NT2/D1 (cell line): ENCODE measurements at regions not wholly inside any gene's neighbourhood (a gene's known extent, or its start where the extent isn't known, plus 50 kb on each side); places are given as distances from the start of the nearest gene placed in this dataset.

Experiments used
- SUZ12 ChIP-seq: IDR thresholded peaks from 2 replicates; pipeline ENCODE4 v1.6.1; 2011; ENCODE audit not compliant: insufficient read length, insufficient read depth; ENCODE audit errors: extremely low read depth
- YY1 ChIP-seq: IDR thresholded peaks from 2 replicates; pipeline ENCODE4 v1.6.1; 2011; ENCODE audit not compliant: insufficient read length, insufficient read depth

- no peak for TF ChIP-seq SUZ12
- TF ChIP-seq YY1: no peak
Measured at GRCh38 chr13:107824635-107825034, 390.7 kb downstream of the LIG4 start.
